Gastroesophageal sphincter (tissue), 2 donors: ENCODE measurements at regions not wholly inside any gene's neighbourhood (a gene's known extent, or its start where the extent isn't known, plus 50 kb on each side); places are given as distances from the start of the nearest gene placed in this dataset.

Experiments used
- POLR2A ChIP-seq, 2 donors: fragments of 450-650 bp; IDR thresholded peaks; one replicate each; pipeline ENCODE4 v1.6.1; 2017; ENCODE audit warnings: antibody characterized with exemption in 2 of 2, mild to moderate bottlenecking in 2 of 2, moderate library complexity in 1 of 2
- POLR2AphosphoS5 ChIP-seq: sonication (generic); formaldehyde crosslinking; IDR thresholded peaks from one replicate; pipeline ENCODE4 v1.6.1; 2017; ENCODE audit warnings: antibody characterized with exemption

- no peak for TF ChIP-seq POLR2A (IDR thresholded peaks at IDR 0.05)
- TF ChIP-seq POLR2AphosphoS5, result no peak
These were observed 419.2 kb upstream of the CDH19 start for GRCh38 chr18:67023059-67023458.
